Mammary epithelial cell (primary cell): ENCODE measurements at regions not wholly inside any gene's neighbourhood (a gene's known extent, or its start where the extent isn't known, plus 50 kb on each side); places are given as distances from the start of the nearest gene placed in this dataset.

Experiments used
- CTCF ChIP-seq, 2 donors: IDR thresholded peaks in 1 of 2; conservative IDR thresholded peaks in 1 of 2; 2 replicates each; pipeline ENCODE4 v1.5.1; 2011 to 2012; ENCODE audit warnings: inconsistent platforms in 2 of 2, low read length in 2 of 2, mild to moderate bottlenecking in 2 of 2, control low read depth in 1 of 2, low read depth in 1 of 2; ENCODE audit not compliant: insufficient read depth in 1 of 2; ENCODE audit errors: extremely low read depth in 1 of 2
- EZH2 ChIP-seq: IDR thresholded peaks from 2 replicates; pipeline ENCODE4 v1.6.1; 2012; ENCODE audit warnings: low read length, inconsistent platforms, borderline replicate concordance

GRCh38 chr5:162664846-162665245 lies 597.3 kb downstream of the GABRG2 start:
- TF ChIP-seq CTCF (conservative IDR thresholded peaks at IDR 0.05 in 1 of 2, IDR thresholded peaks at IDR 0.05 in 1 of 2; ENCODE audit: extremely low read depth in 1 of 2, insufficient read depth in 1 of 2, low read depth in 1 of 2, low read length in 2 of 2) (no peak), EZH2 (no peak)
